NCI-H1436 (cell line): ENCODE measurements at regions not wholly inside any gene's neighbourhood (a gene's known extent, or its start where the extent isn't known, plus 50 kb on each side); places are given as distances from the start of the nearest gene placed in this dataset.
"Not testable (repeated sequence)": the region's sequence is repeated elsewhere in the genome, so short reads cannot be mapped to it uniquely, and the experiment has no call there.

Experiments
- DNase-seq: peaks from one replicate; lab custom pipeline; 2025; lab: John Stamatoyannopoulos, UW

- DNase-seq = no peak
These were observed 236.6 kb downstream of the GADD45G start for GRCh38 chr9:89841456-89841855.

- DNase-seq = no peak
These were observed 237.5 kb downstream of the GADD45G start for GRCh38 chr9:89842267-89842768.

GRCh38 chr9:89843074-89843473 is 238.3 kb downstream of the GADD45G start:
- no peak for DNase-seq

DNA sequence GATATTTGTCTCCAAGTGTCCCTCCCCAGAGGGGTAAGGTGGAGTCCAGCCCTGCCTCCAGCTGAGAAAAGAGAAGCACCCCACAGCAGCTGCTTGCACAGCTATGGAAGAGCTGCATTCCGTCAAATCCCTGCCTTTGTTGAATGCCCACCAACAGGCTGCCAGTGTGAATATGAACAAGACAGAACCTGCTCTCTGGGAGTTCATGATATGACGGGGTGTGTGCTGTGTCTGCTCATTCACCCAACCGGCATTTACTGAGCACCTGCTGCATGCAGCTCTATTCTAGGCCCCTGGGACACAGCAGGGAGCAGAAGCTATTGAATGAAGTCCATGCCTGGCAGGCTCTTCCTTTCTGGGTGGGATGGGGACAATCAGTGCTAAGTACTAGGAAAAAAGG is 238.8 kb downstream of the GADD45G start:
- no peak for DNase-seq

- DNase-seq = no peak
These were observed 239.3 kb downstream of the GADD45G start for GRCh38 chr9:89844075-89844474.

GRCh38 chr9:89844535-89844934 is 239.7 kb downstream of the GADD45G start:
- DNase-seq = no peak

DNA sequence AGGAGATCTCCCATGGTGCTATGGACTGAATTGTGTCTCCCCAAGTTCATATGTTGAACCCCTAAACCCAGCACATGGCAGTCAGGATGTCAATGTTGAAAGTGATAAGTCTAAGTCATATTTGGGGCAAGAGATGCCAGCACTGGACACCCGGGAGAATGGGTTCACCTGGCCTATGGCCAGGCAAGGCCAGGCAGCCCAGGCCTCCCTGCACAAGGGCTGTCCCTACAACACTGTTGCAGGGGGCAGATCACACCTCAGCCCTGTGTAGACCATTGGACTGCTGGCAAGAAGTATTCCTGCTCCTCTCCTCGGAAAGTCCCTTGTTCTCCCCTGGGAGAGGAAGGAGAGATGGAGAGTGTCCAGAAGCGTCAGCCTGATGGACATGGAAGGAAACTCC is 240.5 kb downstream of the GADD45G start:
- no peak for DNase-seq

DNA sequence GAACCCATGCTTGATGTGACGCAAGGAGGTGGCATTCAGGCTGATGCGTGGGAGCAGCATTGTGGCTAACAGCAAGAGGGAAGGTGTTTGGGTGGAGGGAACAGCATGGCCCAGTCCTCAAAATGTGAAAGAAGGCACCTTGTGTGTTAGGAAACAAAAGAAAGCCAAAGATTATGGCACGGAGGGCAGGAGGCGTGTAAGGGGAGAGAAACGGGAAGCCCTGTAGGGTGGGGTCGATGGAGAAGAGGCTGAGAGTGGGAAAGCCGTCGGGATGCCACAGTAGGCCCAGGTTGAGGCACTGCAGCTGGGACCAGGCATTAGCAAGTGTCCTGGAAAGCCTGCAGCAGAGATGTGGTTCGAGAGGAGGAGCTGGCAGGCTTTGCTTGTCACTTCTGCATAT is 241.1 kb downstream of the GADD45G start:
- DNase-seq = no peak

GRCh38 chr9:89848060-89849040 is 243.5 kb downstream of the GADD45G start:
- DNase-seq = no peak

GRCh38 chr9:89849096-89849495 is 244.3 kb downstream of the GADD45G start:
- no peak for DNase-seq

GRCh38 chr9:89850153-89850552 is 245.3 kb downstream of the GADD45G start:
- DNase-seq = no peak

GRCh38 chr9:89850631-89851325 is 246.0 kb downstream of the GADD45G start:
- no peak for DNase-seq

- no peak for DNase-seq
These were observed 248.3 kb downstream of the GADD45G start for GRCh38 chr9:89853161-89853560.

DNA sequence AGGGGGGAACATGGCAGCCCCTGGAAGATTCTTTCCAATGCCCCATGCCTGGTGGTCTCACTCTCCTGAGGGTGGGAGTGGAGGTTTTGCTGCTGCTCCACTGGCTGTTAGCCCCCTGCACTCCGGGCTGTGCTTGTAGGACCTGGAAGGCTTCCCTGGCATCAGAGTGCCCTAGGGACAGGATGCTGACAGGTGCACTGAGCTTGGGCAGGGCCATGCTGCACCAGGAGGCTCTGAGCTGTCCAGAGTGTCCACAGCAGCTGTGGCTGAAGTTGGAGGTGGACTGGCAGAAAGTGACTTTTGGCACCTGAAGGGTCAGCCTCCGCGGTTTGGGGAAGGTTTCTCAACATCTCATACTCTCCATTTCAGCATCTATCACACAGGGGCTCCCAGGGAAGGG is 249.1 kb downstream of the GADD45G start:
- DNase-seq = no peak

DNA sequence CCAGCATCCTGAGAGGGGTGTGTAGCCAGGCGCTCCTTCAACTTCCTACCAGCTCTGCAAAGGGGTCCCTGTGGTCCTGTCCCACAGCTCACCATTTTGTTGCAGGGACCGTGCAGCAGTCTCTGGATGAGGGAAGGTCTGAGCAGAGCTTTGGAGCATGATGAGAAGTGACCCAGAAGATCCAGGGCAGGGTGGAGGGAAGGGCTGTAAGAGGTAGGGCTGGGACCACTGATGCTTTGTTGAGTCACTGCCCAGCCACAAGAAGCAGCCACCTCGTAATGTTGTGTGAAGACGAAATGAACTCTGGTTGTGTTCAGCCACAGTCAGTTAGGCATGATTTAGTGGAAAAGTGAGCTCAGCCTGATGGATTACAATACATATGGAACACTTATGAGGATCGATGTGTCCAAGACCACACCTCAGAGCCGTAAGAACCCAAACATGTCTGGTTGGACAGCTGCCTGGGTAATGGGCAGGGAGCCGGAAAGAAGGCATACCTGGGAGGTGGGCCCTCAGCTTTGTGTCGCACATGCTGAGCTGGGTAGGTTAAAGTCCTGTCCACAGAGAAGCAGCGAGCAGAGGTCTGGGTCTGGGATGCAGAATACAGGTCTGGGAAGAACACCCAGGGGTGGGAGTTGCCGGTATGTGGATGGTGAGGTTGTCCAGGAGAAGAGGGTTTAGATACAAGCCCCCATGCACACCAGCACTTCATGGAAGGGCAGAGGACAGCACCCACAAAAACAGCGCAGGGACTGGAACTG is 250.1 kb downstream of the GADD45G start:
- DNase-seq = no peak

DNA sequence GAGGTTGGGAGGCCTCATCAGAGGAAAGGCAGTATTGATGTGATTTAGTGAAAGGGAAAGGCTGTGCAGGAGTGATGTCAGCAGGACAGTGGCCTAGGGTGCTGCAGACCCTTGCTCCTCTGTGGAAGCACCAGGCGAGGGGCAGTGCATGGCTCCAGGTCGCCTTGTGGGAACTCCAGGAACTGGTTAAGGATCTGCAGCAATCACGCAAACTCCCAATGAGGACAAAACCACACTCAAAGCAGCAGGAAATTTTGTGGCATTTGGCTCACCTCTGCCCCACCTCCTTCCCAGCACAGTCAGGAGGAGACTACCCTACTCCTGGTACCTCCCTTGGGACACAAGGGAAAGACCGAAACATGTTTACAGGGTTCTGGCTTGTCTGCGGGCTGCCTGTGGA is 251.5 kb downstream of the GADD45G start:
- not testable (repeated sequence) for DNase-seq

DNA sequence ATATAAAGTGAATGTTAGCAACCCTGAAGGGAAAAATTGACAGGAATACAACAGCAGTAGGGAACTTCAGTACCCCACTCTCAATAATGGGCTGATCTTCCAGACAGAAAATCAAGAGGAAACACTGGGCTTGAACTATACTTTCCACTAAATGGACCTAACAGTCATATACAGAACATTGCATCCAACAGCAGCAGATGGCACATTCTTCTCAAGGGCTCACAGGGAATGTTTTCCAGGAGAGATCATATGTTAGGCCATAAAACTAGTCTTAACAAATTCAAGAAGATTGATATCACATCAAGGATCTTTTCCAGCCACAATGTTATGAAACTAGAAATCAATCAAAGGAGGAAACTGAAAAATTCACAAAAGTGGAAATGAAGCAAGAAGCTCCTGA is 252.1 kb downstream of the GADD45G start:
- not testable (repeated sequence) for DNase-seq

- not testable (repeated sequence) for DNase-seq
These were observed 255.0 kb downstream of the GADD45G start for GRCh38 chr9:89859842-89860241.

GRCh38 chr9:89861371-89861770 is 256.6 kb downstream of the GADD45G start:
- DNase-seq = not testable (repeated sequence)

DNA sequence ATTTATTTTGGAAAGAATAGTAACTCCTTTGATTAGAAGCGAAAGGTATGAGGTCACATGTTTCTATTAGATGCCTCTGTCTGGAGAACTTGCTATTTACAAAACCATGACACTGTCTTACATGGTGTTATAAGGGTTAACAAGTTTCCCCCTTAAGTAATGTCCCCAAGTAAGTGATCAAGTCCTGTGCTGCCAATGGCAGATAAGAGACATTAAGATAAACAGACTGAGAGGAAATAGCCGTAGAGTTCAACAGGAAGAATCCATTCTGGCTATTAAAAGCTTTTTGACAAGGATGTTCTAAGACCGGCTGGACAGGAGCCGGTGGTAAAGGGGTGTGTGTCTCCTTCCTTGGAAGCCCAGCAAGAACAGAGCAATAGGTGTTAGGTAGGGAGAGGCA is 257.5 kb downstream of the GADD45G start:
- DNase-seq = no peak

DNA sequence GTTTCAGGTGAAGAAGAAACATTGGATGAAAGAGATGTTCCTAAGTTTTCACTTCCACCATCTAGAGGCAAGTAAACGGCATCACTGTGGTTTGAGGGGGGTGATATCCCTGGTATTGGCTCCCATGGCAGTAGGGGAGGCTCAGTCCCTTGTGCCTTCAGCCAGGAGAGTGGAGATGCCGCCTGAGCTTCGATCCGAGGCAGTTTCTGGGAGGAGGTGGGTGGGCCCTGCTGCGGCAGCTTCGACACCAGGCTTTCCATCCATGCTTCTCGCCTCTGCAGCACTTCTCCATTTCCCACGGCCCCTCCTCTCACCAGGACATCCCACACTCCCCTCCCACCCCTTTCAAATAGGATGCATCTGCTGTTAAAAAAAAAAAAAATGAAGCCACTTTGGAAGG is 258.3 kb downstream of the GADD45G start:
- no peak for DNase-seq

DNA sequence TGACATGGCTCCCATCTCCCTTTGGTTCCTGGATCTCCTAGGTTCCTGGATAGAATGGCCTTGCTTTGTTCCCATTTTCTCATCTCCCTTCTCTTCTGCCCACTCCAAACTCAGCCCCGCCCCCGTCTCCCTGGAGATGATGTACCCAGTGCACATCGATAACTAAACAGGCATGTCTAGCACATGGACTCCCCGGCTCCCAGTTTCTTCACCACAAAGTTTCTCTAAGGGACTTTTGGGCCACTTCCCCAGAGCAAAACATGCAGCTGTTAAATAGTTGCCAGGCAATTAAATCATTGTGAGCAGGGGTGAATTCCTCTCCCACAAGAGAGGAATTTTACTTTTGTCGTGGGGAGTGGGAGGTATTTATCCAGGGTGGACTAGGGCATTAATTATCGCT is 259.0 kb downstream of the GADD45G start:
- DNase-seq = no peak
